Endothelial cell of umbilical vein (primary cell): ENCODE measurements at regions not wholly inside any gene's neighbourhood (a gene's known extent, or its start where the extent isn't known, plus 50 kb on each side); places are given as distances from the start of the nearest gene placed in this dataset.

Experiments
- CTCF ChIP-seq, 2 donors: IDR thresholded peaks; 1 replicate in 1 of 2; 2 replicates in 1 of 2; pipeline ENCODE4 v1.5.1; 2011; ENCODE audit warnings: low read length in 2 of 2, mild to moderate bottlenecking in 2 of 2, moderate library complexity in 2 of 2, control low read depth in 1 of 2, inconsistent platforms in 1 of 2, low read depth in 1 of 2; ENCODE audit not compliant: insufficient read depth in 1 of 2; ENCODE audit errors: extremely low read depth in 1 of 2
- EZH2 ChIP-seq: IDR thresholded peaks from 2 replicates; pipeline ENCODE4 v1.6.1; 2012; ENCODE audit warnings: borderline replicate concordance, low read depth, mild to moderate bottlenecking, moderate library complexity, low read length, inconsistent platforms; ENCODE audit not compliant: severe bottlenecking
- FOS ChIP-seq: IDR thresholded peaks from 2 replicates; pipeline ENCODE4 v1.6.1; 2011; ENCODE audit warnings: mild to moderate bottlenecking, low read length, moderate library complexity, borderline replicate concordance; ENCODE audit not compliant: insufficient read depth
- JUN ChIP-seq: IDR thresholded peaks from 2 replicates; pipeline ENCODE4 v1.6.1; 2011; ENCODE audit warnings: borderline replicate concordance, low read depth; ENCODE audit not compliant: insufficient read length, insufficient read depth
- MYC ChIP-seq: IDR thresholded peaks from one replicate; pipeline ENCODE4 v1.6.1; 2011; ENCODE audit warnings: mild to moderate bottlenecking, low read depth, low read length
- POLR2A ChIP-seq: IDR thresholded peaks from 2 replicates; pipeline ENCODE4 v1.6.1; 2012; ENCODE audit warnings: low read depth, mild to moderate bottlenecking, control low read depth, low read length
- POLR2AphosphoS5 ChIP-seq: IDR thresholded peaks from 2 replicates; pipeline ENCODE4 v1.6.1; 2012; ENCODE audit warnings: low read depth, mild to moderate bottlenecking, control low read depth, low read length, moderate library complexity; ENCODE audit not compliant: insufficient read depth

- TF ChIP-seq CTCF (IDR thresholded peaks at IDR 0.05; ENCODE audit: extremely low read depth in 1 of 2, insufficient read depth in 1 of 2, low read depth in 1 of 2, low read length in 2 of 2) (no peak), POLR2A (no peak), MYC (no peak), EZH2 (no peak), POLR2AphosphoS5 (no peak), FOS (no peak), JUN (no peak)
These were observed 465.7 kb upstream of the FAR2 start for GRCh38 chr12:28683366-28683765.
